AG20443 (cell line): ENCODE measurements at regions not wholly inside any gene's neighbourhood (a gene's known extent, or its start where the extent isn't known, plus 50 kb on each side); places are given as distances from the start of the nearest gene placed in this dataset.
"Not testable (repeated sequence)": the region's sequence is repeated elsewhere in the genome, so short reads cannot be mapped to it uniquely, and the experiment has no call there.

Experiments
- DNase-seq: peaks from one replicate; pipeline ENCODE4 v3.0.0; 2012; ENCODE audit warnings: low spot score, mixed read lengths

- DNase-seq, result no peak
Measured at GRCh38 chr7:85423209-85423895, 236.5 kb upstream of the SEMA3D start.

- no peak for DNase-seq
Measured at GRCh38 chr7:85415743-85416142, 228.9 kb upstream of the SEMA3D start.

- DNase-seq, result no peak
Measured at GRCh38 chr7:85413718-85414117, 226.9 kb upstream of the SEMA3D start.

GRCh38 chr7:85412912-85413311 is 226.1 kb upstream of the SEMA3D start:
- no peak for DNase-seq

DNA sequence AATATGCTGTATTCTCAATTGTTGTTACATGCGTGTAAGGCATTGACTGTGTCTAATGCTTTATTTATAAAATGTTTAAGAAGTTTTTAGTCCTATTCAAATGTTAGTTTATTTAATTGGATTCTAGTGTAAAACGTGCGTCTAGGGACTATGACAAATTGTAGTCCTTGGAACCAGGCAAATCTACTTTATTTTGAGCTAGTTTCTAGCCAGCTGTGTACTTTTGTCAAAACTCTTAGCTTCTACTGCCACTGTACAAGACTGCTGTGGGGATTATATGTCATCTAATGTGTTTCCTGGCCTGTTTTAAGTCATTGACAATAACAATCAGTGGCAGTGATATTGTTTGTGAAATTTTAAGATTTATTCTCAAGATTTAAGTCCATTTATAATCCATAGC is 220.5 kb upstream of the SEMA3D start:
- no peak for DNase-seq

- DNase-seq, result no peak
Measured at GRCh38 chr7:85405016-85405902, 218.4 kb upstream of the SEMA3D start.

- DNase-seq, result no peak
Measured at GRCh38 chr7:85396676-85397075, 209.8 kb upstream of the SEMA3D start.

DNA sequence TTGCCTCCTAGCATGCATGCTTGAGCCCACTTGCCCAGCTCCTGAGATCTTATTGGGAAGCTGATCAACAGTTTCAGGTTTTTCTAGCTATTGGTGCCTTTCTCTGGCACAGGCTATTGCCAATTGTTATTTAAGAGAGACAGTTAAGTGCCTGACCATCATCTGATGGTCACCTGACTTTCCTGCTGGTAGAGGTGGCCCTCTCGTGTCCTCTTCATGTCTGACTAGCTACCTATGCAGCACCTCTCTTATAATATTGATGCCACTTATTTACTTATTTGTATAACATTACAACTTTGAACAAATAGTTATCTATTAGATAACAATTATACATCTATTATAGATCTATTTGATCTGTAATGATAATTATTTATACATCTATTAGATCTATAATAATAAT is 205.9 kb upstream of the SEMA3D start:
- DNase-seq, result no peak

DNA sequence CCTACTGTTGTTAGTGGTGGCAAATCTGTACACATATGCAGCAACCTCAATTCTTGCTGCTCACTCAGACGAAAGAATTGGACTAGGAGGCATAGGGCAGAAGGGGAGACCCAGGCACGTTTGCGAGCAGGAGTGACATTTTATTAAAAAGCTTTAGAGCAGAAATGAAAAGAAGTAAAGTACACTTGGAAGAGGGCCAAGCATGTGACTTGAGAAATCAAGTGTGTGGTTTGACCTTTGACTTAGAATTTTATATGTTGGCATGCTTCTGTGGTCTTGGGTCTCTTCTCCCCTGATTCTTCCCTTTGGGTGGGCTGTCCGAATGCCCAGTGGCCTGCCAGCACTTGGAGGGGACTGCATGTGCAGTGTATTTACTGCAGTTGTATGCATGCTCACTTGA is 205.5 kb upstream of the SEMA3D start:
- no peak for DNase-seq

GRCh38 chr7:85386460-85386859 is 199.6 kb upstream of the SEMA3D start:
- no peak for DNase-seq

GRCh38 chr7:85384392-85384791 is 197.5 kb upstream of the SEMA3D start:
- DNase-seq, result no peak

- DNase-seq, result no peak
Measured at GRCh38 chr7:85381212-85381611, 194.4 kb upstream of the SEMA3D start.

DNA sequence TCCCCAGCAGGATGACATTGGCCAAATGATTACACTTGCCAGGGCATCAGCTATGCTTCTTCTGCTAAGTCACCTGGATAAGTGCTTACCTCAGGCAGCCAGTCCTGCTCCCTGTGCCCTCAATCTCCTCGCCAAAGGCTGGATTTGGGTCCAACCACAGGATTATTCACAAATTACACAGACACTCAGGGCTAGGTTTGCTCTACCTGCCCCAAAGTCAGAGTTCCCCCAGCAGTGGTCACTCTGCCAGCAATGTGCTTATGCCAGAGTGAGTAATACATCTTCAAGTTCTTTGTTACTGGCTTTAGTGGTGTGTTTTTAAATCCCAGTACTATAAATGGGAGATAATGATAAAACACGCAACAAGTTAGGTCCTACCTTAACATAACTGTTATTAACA is 189.7 kb upstream of the SEMA3D start:
- no peak for DNase-seq

- no peak for DNase-seq
Measured at GRCh38 chr7:85356916-85357315, 170.1 kb upstream of the SEMA3D start.

DNA sequence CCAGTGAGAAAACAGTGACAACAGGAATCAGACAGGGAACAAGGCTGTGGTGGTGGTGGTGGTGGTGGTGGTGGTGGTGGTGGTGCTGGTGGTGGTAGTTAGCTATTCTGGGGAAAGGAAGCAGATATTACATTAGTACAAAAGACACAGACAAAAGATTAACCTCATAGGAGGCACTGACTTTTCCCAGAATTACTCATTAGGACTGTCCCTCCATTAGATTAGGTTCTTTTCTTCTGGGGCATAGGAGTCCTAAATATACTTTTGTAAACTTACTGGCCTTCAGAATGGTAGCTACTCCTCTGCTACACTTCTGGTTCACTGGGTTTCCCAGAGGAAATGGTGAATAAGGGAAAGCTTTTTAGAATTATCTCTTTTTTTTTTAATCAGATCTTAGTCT is 156.6 kb upstream of the SEMA3D start:
- DNase-seq, result no peak

DNA sequence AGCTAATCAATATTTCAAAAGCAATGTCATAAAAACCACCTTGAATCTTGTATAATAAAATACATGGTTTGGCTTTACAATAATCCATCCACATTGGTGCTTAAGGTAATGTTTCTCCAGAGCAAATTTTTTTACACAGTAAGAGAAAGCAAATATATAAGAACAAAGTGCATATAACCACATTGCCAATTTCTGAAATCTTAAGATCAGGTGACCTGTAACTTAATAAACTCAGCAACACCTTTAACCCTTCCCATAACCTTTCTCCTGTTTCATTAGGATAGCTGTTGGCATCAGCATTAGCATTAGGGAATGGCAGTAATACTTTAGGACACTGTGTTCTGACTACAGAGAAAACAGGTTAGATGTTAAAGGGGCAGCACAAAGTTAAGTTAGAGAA is 155.9 kb upstream of the SEMA3D start:
- no peak for DNase-seq

DNA sequence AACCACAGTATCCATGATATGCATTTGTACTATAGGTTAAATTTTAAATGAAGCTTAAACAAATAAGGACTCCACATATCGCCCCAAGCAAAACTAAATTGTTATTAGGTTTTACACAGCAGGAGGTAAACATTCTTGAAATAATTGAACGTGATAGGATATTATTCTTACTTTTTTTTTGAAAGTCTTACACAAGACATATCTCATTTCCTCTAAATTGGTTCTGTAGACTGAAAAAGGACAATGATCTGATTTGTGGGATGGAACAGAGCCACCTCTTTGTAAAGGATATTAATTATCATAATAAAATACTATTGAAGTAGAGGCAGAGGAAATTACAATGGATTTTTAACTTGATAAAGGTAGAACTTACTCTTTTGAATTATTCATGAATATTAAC is 155.1 kb upstream of the SEMA3D start:
- no peak for DNase-seq

DNA sequence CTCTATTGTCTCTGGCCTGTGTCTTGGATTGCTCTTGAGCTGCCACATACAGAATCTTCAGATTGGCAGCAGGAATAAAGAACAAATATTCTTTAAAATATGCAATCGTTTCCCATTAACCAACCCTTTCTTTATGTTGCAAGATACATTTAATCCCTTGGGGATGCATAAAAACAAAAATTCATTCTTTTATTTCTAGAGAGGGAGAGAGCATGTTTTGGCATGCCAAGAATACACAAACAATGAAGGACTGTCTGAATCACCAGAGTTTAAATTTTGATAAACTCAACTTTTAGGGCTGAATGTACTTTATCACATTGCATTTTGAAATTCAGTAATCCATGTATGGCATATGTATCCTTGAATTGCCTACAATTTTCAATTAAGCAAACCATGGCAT is 154.3 kb upstream of the SEMA3D start:
- DNase-seq, result no peak

DNA sequence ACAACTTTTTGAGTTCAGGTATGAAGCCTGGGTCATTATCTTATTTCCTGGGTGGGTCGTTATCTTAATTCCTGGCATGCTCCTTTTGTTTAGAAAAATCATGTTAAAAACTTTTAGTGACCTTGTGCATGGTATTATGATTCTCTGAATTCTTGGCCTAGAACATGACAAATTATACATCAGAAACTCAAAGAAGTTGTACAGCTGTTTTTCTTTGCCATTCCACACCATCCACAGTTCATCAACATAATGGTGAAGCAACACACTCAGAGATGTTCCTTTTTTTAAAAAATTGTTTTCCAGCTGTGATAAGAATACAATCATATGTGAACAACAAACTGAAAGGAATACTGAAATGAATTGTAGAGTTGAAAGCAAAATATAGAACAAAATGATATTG is 149.2 kb upstream of the SEMA3D start:
- DNase-seq, result no peak

- DNase-seq, result not testable (repeated sequence)
Measured at GRCh38 chr7:85335113-85335512, 148.3 kb upstream of the SEMA3D start.

GRCh38 chr7:85328456-85328998 is 141.7 kb upstream of the SEMA3D start:
- no peak for DNase-seq

DNA sequence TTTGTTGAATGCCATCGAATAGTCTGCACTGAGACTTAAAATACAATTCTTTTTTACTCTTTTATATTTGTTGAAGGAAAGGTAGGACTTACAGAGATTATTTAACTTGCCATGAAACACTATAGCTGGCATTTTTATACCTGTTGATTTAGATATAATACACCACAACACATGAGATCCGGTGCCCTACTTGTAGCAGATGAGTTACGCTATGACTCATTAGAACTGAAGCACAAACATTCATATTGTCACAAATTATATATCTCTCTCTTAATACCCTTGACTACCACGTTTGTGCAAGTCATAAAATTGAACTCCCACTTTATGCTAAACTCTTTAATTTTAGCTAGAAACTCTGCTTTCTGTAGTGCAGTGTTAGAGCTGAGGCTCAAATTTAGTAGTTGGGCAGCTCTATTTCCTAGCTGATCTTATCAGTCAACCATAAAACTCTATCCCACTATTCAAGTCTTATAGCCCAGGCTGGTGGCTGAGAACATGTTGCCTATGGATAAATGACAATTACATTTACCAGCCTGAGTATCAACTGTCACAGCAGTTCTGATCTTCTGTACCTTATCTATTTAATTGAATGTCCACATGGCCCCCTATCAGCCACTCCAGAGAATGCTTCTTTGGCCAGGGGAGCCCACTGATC is 137.4 kb upstream of the SEMA3D start:
- no peak for DNase-seq

DNA sequence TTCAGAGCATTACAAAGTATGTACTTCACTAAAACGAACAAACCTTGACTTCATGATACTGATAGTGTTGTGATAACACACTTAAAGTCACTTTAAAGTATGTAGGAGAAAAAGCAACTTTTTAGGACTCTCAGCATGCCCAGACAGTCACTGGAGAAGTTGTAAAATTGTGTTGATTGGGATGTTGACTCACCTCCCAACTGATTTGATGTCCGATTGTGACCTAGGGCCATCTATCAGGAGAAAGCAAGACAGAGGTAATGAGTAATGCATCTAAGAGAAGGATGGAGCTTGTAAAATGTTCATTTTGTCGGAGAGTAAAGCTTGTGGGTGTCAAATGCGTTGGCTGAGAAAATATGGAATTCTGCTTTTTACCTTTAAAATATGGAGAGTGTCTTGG is 135.4 kb upstream of the SEMA3D start:
- DNase-seq, result no peak
